Kidney (tissue), 13 donors: ENCODE measurements at regions not wholly inside any gene's neighbourhood (a gene's known extent, or its start where the extent isn't known, plus 50 kb on each side); places are given as distances from the start of the nearest gene placed in this dataset.

Experiments used
- DNase-seq, 5 donors: peaks; one replicate each; pipeline ENCODE4 v3.0.0-alpha.2; 2013 to 2020
- FAIRE-seq: peaks from 2 replicates; lab custom pipeline; 2012; peaks lifted over from hg19 to GRCh38; lab: Jason Lieb, UNC
- H3K27ac ChIP-seq, 2 donors: one replicate each; pipeline ENCODE4 v1.7.0; 2013; ENCODE audit warnings: low read depth in 2 of 2, low read length in 2 of 2, inconsistent platforms in 1 of 2
- H3K27me3 ChIP-seq: one replicate; pipeline ENCODE4 v1.7.1; 2013; ENCODE audit warnings: low read length, inconsistent platforms; ENCODE audit not compliant: control insufficient read depth, insufficient read depth
- H3K36me3 ChIP-seq, 3 donors: one replicate each; pipeline versions ENCODE4 v1.7.0 to v1.7.1; 2013; ENCODE audit warnings: low read length in 3 of 3, control low read depth in 1 of 3, inconsistent platforms in 1 of 3; ENCODE audit not compliant: insufficient read depth in 3 of 3, control insufficient read depth in 2 of 3
- H3K4me1 ChIP-seq, 3 donors: one replicate each; pipeline versions ENCODE4 v1.7.0 to v1.7.1; 2013; ENCODE audit warnings: low read length in 3 of 3, inconsistent platforms in 1 of 3, low read depth in 1 of 3; ENCODE audit not compliant: control insufficient read depth in 2 of 3, insufficient read depth in 2 of 3
- H3K4me3 ChIP-seq, 3 donors: one replicate each; pipeline versions ENCODE4 v1.7.0 to v1.8.1; 2013; ENCODE audit warnings: low read length in 3 of 3, control low read depth in 1 of 3, inconsistent platforms in 1 of 3
- H3K9ac ChIP-seq, 3 donors: one replicate each; pipeline versions ENCODE4 v1.7.0 to v1.7.1; 2013; ENCODE audit warnings: low read length in 3 of 3, control low read depth in 1 of 3, inconsistent platforms in 1 of 3
- H3K9me3 ChIP-seq, 3 donors: one replicate each; pipeline versions ENCODE4 v1.7.0 to v1.7.1; 2013; ENCODE audit warnings: low read length in 3 of 3, control low read depth in 1 of 3, inconsistent platforms in 1 of 3; ENCODE audit not compliant: control insufficient read depth in 2 of 3, insufficient read depth in 1 of 3
- CTCF ChIP-seq: IDR thresholded peaks from 3 replicates; pipeline ENCODE4 v1.5.1; 2012; ENCODE audit warnings: mild to moderate bottlenecking, moderate library complexity, borderline replicate concordance; ENCODE audit not compliant: insufficient read depth; ENCODE audit errors: extremely low read depth
- intact Hi-C: fragments of 100-400 bp; cut with DNase I; formaldehyde crosslinking; loops from one replicate; pipeline ENCODE4 v1.11.1; 2022
- donor health status: control.
- donor health status: control.
- donor health status: control.
- donor health status: control.
- donor health status: control.
- donor health status: DM: yes; HTN: yes; CAD: no.
- donor health status: Normal renal cell carcinoma (clear cell type).

- H3K27me3 ChIP-seq = no peaks in the 10 kb centered on the region
- H3K9me3 ChIP-seq = peaks cover 0 to 4% (median 0%) of the 10 kb centered on the region in 3 donors
- no peak overlapping the region for H3K27ac ChIP-seq
- H3K4me1 ChIP-seq = no peaks in the 10 kb centered on the region
- H3K9ac ChIP-seq = no peak overlapping the region
- intact Hi-C loops = no loop called here
- H3K36me3 ChIP-seq = no peaks in the 10 kb centered on the region
- no peak overlapping the region for H3K4me3 ChIP-seq
- peak in 2 of 5 donors; percentile 33 to 37 for DNase-seq
- TF ChIP-seq CTCF = no peak
- no peak for FAIRE-seq
Measured at GRCh38 chr4:105092356-105092755, 54.3 kb upstream of the TET2 start.

- Histone ChIP-seq H3K36me3 (no peaks in the 10 kb centered on the region), H3K9ac (no peak overlapping the region), H3K4me3 (no peak overlapping the region), H3K27ac (no peak overlapping the region), H3K27me3 (no peaks in the 10 kb centered on the region), H3K9me3 (peaks cover 0 to 4% (median 0%) of the 10 kb centered on the region in 3 donors), H3K4me1 (no peaks in the 10 kb centered on the region)
- FAIRE-seq (no peak), DNase-seq (no peak)
- intact Hi-C loops = no loop called here
- TF ChIP-seq CTCF = no peak
Measured at GRCh38 chr4:105092768-105093167, 53.9 kb upstream of the TET2 start.

GRCh38 chr4:105093975-105094374 is 52.7 kb upstream of the TET2 start:
- H3K9ac ChIP-seq = no peak overlapping the region
- H3K27me3 ChIP-seq = no peaks in the 10 kb centered on the region
- no peak overlapping the region for H3K4me3 ChIP-seq
- H3K36me3 ChIP-seq = no peaks in the 10 kb centered on the region
- no peak overlapping the region for H3K27ac ChIP-seq
- no peak for DNase-seq
- intact Hi-C loops = no loop called here
- H3K4me1 ChIP-seq = no peaks in the 10 kb centered on the region
- no peak for FAIRE-seq
- TF ChIP-seq CTCF = no peak
- peaks cover 0 to 4% (median 0%) of the 10 kb centered on the region in 3 donors for H3K9me3 ChIP-seq
